Endothelial cell of umbilical vein (primary cell): ENCODE measurements at regions not wholly inside any gene's neighbourhood (a gene's known extent, or its start where the extent isn't known, plus 50 kb on each side); places are given as distances from the start of the nearest gene placed in this dataset.

ENCODE experiments used
- BruUV-seq: library from RNA; stranded (reverse); fragments of 400-500 nt; replicated peaks from 2 replicates; lab custom pipeline; 2021; lab: Mats Ljungman, UMichigan
- CTCF ChIA-PET: fragments of 300-600, 350-600 bp; sonication (Branson Sonifier 250); formaldehyde crosslinking; loops from one replicate; lab custom pipeline; 2021; ENCODE audit warnings: antibody characterized with exemption, inconsistent platforms; lab: Charles Lee
- POLR2A ChIA-PET: fragments of 300-600, 350-600 bp; sonication (Branson Sonifier 250); formaldehyde crosslinking; loops from one replicate; lab custom pipeline; 2021; ENCODE audit warnings: antibody characterized with exemption, inconsistent platforms; lab: Charles Lee
- DNase-seq: peaks from one replicate; pipeline ENCODE4 v3.0.0-alpha.2; 2011; ENCODE audit warnings: low read depth, low spot score
- FAIRE-seq: peaks from 2 replicates; lab custom pipeline; 2011; peaks lifted over from hg19 to GRCh38; lab: Jason Lieb, UNC
- H2AFZ ChIP-seq: 2 replicates; pipeline ENCODE4 v1.6.0; 2012; ENCODE audit warnings: low read depth, low read length, control low read depth, inconsistent platforms
- H3K27ac ChIP-seq: 2 replicates; pipeline ENCODE4 v1.5.1; 2011; ENCODE audit warnings: low read depth, mild to moderate bottlenecking, control low read depth, low read length, moderate library complexity; ENCODE audit not compliant: insufficient read depth
- H3K27me3 ChIP-seq, 2 experiments: 2 replicates each; pipeline versions ENCODE4 v1.6.0 to v1.6.1; 2011; ENCODE audit warnings: low read length in 2 of 2, mixed read lengths in 1 of 2; ENCODE audit not compliant: control insufficient read depth in 2 of 2, insufficient read depth in 2 of 2
- H3K36me3 ChIP-seq, 2 experiments: 2 replicates in 1 of 2; 3 replicates in 1 of 2; pipeline ENCODE4 v1.5.1; 2011; ENCODE audit warnings: low read length in 2 of 2, mild to moderate bottlenecking in 1 of 2, moderate library complexity in 1 of 2; ENCODE audit not compliant: control insufficient read depth in 2 of 2, insufficient read depth in 2 of 2; ENCODE audit errors: extremely low read depth in 1 of 2
- H3K4me1 ChIP-seq: 3 replicates; pipeline ENCODE4 v1.5.1; 2011; ENCODE audit warnings: mild to moderate bottlenecking, low read length; ENCODE audit not compliant: control insufficient read depth, insufficient read depth; ENCODE audit errors: extremely low read depth
- H3K4me2 ChIP-seq: 2 replicates; pipeline ENCODE4 v1.6.1; 2011; ENCODE audit warnings: low read length, control low read depth, mixed read lengths; ENCODE audit not compliant: insufficient read depth
- H3K4me3 ChIP-seq, 3 experiments: fragments of 200-600 bp in 1 of 3; sonication (generic), shearing (Covaris generic) in 1 of 3; replicated peaks in 1 of 3; 2 replicates each; pipeline ENCODE4 v1.5.1; 2011 to 2016; ENCODE audit warnings: control low read depth in 3 of 3, low read length in 3 of 3, mild to moderate bottlenecking in 2 of 3, inconsistent platforms in 1 of 3, low read depth in 1 of 3, moderate library complexity in 1 of 3; ENCODE audit not compliant: insufficient read depth in 1 of 3
- H3K79me2 ChIP-seq: 2 replicates; pipeline ENCODE4 v1.6.0; 2012; ENCODE audit warnings: low read length, inconsistent platforms; ENCODE audit not compliant: control insufficient read depth, insufficient read depth
- H3K9ac ChIP-seq: replicated peaks from 2 replicates; pipeline ENCODE3; 2011; ENCODE audit warnings: low read length, control low read depth; ENCODE audit not compliant: insufficient read depth; ENCODE audit errors: extremely low read depth
- H3K9me1 ChIP-seq: replicated peaks from 3 replicates; pipeline ENCODE4 v1.6.0; 2011; ENCODE audit warnings: mild to moderate bottlenecking, low read length; ENCODE audit not compliant: control insufficient read depth, insufficient read depth; ENCODE audit errors: extremely low read depth
- H3K9me3 ChIP-seq: replicated peaks from 2 replicates; pipeline ENCODE4 v1.5.1; 2012; ENCODE audit warnings: low read length, inconsistent platforms; ENCODE audit not compliant: control insufficient read depth, insufficient read depth
- H4K20me1 ChIP-seq: replicated peaks from 2 replicates; pipeline ENCODE3; 2011; ENCODE audit warnings: mild to moderate bottlenecking, low read length; ENCODE audit not compliant: control insufficient read depth, insufficient read depth; ENCODE audit errors: extremely low read depth
- EZH2 ChIP-seq: IDR thresholded peaks from 2 replicates; pipeline ENCODE4 v1.6.1; 2012; ENCODE audit warnings: borderline replicate concordance, low read depth, mild to moderate bottlenecking, moderate library complexity, low read length, inconsistent platforms; ENCODE audit not compliant: severe bottlenecking
- FOS ChIP-seq: IDR thresholded peaks from 2 replicates; pipeline ENCODE4 v1.6.1; 2011; ENCODE audit warnings: mild to moderate bottlenecking, low read length, moderate library complexity, borderline replicate concordance; ENCODE audit not compliant: insufficient read depth
- GATA2 ChIP-seq: IDR thresholded peaks from 2 replicates; pipeline ENCODE4 v1.7.0; 2011; ENCODE audit warnings: low read depth, mild to moderate bottlenecking, moderate library complexity, mixed read lengths, low read length; ENCODE audit not compliant: insufficient read length, insufficient read depth
- JUN ChIP-seq: IDR thresholded peaks from 2 replicates; pipeline ENCODE4 v1.6.1; 2011; ENCODE audit warnings: borderline replicate concordance, low read depth; ENCODE audit not compliant: insufficient read length, insufficient read depth
- MYC ChIP-seq: IDR thresholded peaks from one replicate; pipeline ENCODE4 v1.6.1; 2011; ENCODE audit warnings: mild to moderate bottlenecking, low read depth, low read length
- POLR2A ChIP-seq: IDR thresholded peaks from 2 replicates; pipeline ENCODE4 v1.6.1; 2012; ENCODE audit warnings: low read depth, mild to moderate bottlenecking, control low read depth, low read length
- POLR2AphosphoS5 ChIP-seq: IDR thresholded peaks from 2 replicates; pipeline ENCODE4 v1.6.1; 2012; ENCODE audit warnings: low read depth, mild to moderate bottlenecking, control low read depth, low read length, moderate library complexity; ENCODE audit not compliant: insufficient read depth
- dilution Hi-C: fragments of 300-500 bp; cut with MboI; formaldehyde crosslinking; loops from one replicate; pipeline ENCODE4 v1.15.0; 2019; ENCODE audit warnings: low sequenced_read_pairs; ENCODE audit not compliant: extremely low pct_ligation_motif_present
- intact Hi-C: fragments of 100-400 bp; cut with micrococcal nuclease; formaldehyde crosslinking; loops from one replicate; pipeline ENCODE4 v1.10.0; 2022
- TF ChIP-seq, protein P1 (sequence below), 2 donors: IDR thresholded peaks; 1 replicate in 1 of 2; 2 replicates in 1 of 2; pipeline ENCODE4 v1.5.1; 2011; ENCODE audit warnings: low read length in 2 of 2, mild to moderate bottlenecking in 2 of 2, moderate library complexity in 2 of 2, control low read depth in 1 of 2, inconsistent platforms in 1 of 2, low read depth in 1 of 2; ENCODE audit not compliant: insufficient read depth in 1 of 2; ENCODE audit errors: extremely low read depth in 1 of 2
- TF ChIP-seq, protein P2 (sequence below): IDR thresholded peaks from 2 replicates; pipeline ENCODE4 v1.6.1; 2011; ENCODE audit not compliant: insufficient read depth, insufficient read length

DNA sequence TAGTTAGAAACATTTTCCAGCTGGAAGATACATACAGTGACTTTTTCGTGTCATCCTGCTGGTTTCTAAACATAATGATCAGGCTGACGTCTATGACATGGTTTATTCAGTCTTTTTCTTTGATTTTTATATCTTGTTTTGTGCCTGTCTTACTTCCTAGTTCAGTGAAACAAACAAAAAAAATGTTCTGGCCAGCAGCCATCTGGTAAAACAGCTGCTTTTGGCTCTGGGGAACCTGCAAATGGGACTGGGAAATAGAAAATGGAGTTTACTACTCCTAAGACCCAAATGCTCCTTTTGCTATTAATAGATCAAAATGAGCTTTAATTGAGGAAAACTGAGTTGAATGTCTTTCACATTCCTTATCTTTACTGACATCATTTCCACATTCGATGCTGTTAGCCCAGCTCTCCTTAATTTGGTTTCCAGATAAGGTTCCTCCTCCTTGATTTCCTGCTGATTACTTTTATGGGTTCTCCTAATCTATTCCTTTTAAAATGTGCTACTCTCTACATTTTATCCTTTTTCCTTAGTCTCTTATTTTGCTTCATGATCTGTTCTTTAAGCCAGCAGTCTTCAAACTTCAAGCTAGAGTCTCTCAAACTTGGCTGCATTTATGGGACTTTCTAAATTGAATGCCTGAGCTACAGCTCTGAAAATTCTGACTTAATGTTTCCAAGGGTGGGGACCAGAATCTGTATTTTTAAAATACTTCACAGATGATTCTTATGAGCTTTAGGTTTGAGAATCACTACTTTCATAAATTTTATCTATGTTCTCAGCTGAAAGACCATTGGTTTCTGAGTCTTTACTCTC is 499.5 kb downstream of the ANKRD50 start:
- intact Hi-C loops (no loop called here), dilution Hi-C loops (no loop called here)
- BruUV-seq, result no TSS peak
- H3K79me2 ChIP-seq, result no peaks in the 10 kb centered on the region
- no peaks in the 10 kb centered on the region for H3K36me3 ChIP-seq
- H3K27me3 ChIP-seq, result no peaks in the 10 kb centered on the region
- H3K9ac ChIP-seq, result no peak overlapping the region
- no peaks in the 10 kb centered on the region for H3K9me1 ChIP-seq
- POLR2A ChIA-PET, result no interaction called here
- no peak for FAIRE-seq
- peak overlapping the region; percentile 54 for H2AFZ ChIP-seq
- no peaks in the 10 kb centered on the region for H4K20me1 ChIP-seq
- TF ChIP-seq EZH2 (no peak), POLR2AphosphoS5 (no peak), POLR2A (no peak), JUN (no peak), FOS (no peak), MYC (no peak), GATA2 (peak; percentile 41)
- TF ChIP-seq, protein P1, sequence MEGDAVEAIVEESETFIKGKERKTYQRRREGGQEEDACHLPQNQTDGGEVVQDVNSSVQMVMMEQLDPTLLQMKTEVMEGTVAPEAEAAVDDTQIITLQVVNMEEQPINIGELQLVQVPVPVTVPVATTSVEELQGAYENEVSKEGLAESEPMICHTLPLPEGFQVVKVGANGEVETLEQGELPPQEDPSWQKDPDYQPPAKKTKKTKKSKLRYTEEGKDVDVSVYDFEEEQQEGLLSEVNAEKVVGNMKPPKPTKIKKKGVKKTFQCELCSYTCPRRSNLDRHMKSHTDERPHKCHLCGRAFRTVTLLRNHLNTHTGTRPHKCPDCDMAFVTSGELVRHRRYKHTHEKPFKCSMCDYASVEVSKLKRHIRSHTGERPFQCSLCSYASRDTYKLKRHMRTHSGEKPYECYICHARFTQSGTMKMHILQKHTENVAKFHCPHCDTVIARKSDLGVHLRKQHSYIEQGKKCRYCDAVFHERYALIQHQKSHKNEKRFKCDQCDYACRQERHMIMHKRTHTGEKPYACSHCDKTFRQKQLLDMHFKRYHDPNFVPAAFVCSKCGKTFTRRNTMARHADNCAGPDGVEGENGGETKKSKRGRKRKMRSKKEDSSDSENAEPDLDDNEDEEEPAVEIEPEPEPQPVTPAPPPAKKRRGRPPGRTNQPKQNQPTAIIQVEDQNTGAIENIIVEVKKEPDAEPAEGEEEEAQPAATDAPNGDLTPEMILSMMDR (IDR thresholded peaks at IDR 0.05; ENCODE audit: extremely low read depth in 1 of 2, insufficient read depth in 1 of 2, low read depth in 1 of 2, low read length in 2 of 2), result no peak
- TF ChIP-seq, protein P2, sequence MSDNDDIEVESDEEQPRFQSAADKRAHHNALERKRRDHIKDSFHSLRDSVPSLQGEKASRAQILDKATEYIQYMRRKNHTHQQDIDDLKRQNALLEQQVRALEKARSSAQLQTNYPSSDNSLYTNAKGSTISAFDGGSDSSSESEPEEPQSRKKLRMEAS, result no peak
- H3K9me3 ChIP-seq, result no peaks in the 10 kb centered on the region
- CTCF ChIA-PET, result interaction anchor here (0.8 to 1.4 kb wide), 6 partner anchors 8 to 83 kb away, joined by 3 to 5 read pairs (median 3); no protein-coding TSS in a partner anchor
- no peak overlapping the region for H3K27ac ChIP-seq
- H3K4me1 ChIP-seq, result peaks cover 7% of the 10 kb centered on the region
- DNase-seq, result peak; percentile 62
- no peak overlapping the region for H3K4me3 ChIP-seq
- H3K4me2 ChIP-seq, result no peak overlapping the region
